Calu3 (cell line): ENCODE measurements at regions not wholly inside any gene's neighbourhood (a gene's known extent, or its start where the extent isn't known, plus 50 kb on each side); places are given as distances from the start of the nearest gene placed in this dataset.

Experiments used
- BruUV-seq: library from RNA; stranded (reverse); fragments of 400-500 nt; replicated peaks from 2 replicates; lab custom pipeline; 2021; lab: Mats Ljungman, UMichigan
- CTCF ChIA-PET: fragments of 300-600 bp; sonication (Branson Sonifier 250); formaldehyde crosslinking; loops from one replicate; lab custom pipeline; 2022; ENCODE audit warnings: antibody characterized with exemption; lab: Charles Lee
- DNase-seq: peaks from one replicate; pipeline ENCODE4 v3.0.0; 2022
- H3K27ac Mint-ChIP-seq: one replicate; pipeline ENCODE4 v1.8.0; 2022; ENCODE audit warnings: mixed read lengths; ENCODE audit not compliant: unreplicated experiment
- H3K27me3 Mint-ChIP-seq: one replicate; pipeline ENCODE4 v1.8.0; 2022; ENCODE audit warnings: mixed read lengths; ENCODE audit not compliant: unreplicated experiment
- H3K36me3 Mint-ChIP-seq: one replicate; pipeline ENCODE4 v1.8.0; 2022; ENCODE audit warnings: mild to moderate bottlenecking, moderate library complexity, mixed read lengths; ENCODE audit not compliant: insufficient read depth, unreplicated experiment
- H3K4me1 Mint-ChIP-seq: one replicate; pipeline ENCODE4 v1.8.0; 2022; ENCODE audit warnings: mild to moderate bottlenecking, low read depth, mixed read lengths; ENCODE audit not compliant: unreplicated experiment
- H3K4me3 Mint-ChIP-seq: one replicate; pipeline ENCODE4 v1.8.0; 2022; ENCODE audit warnings: mild to moderate bottlenecking, low read depth, moderate library complexity, mixed read lengths; ENCODE audit not compliant: unreplicated experiment
- H3K9me3 Mint-ChIP-seq: one replicate; pipeline ENCODE4 v1.8.0; 2022; ENCODE audit warnings: low read depth, mixed read lengths; ENCODE audit not compliant: unreplicated experiment
- CTCF ChIP-seq: fragments of 200-600 bp; IDR thresholded peaks from one replicate; pipeline ENCODE4 v1.8.0; 2022; ENCODE audit warnings: antibody characterized with exemption; ENCODE audit not compliant: unreplicated experiment
- intact Hi-C: fragments of 100-400 bp; cut with micrococcal nuclease; formaldehyde crosslinking; loops from one replicate; pipeline ENCODE4 v1.10.0; 2022; ENCODE audit not compliant: unreplicated experiment

GRCh38 chr18:70936160-70936559, 647.3 kb downstream of the SOCS6 start:
- Mint-ChIP-seq H3K4me3 (no peak overlapping the region), H3K36me3 (no peaks in the 10 kb centered on the region), H3K27me3 (no peaks in the 10 kb centered on the region), H3K27ac (no peak overlapping the region), H3K9me3 (peaks cover 2% of the 10 kb centered on the region), H3K4me1 (peaks cover 8% of the 10 kb centered on the region)
- no peak for TF ChIP-seq CTCF
- CTCF ChIA-PET: no interaction called here
- intact Hi-C loops: loop anchor here (10.0 kb wide), 1 partner anchor 151 kb away; no protein-coding TSS in a partner anchor
- BruUV-seq: no TSS peak
- DNase-seq: no peak

GRCh38 chr18:70931942-70932814, 643.3 kb downstream of the SOCS6 start:
- intact Hi-C loops: loop anchor here (5.0 to 10.0 kb wide), 3 partner anchors 147 to 1615 kb away; no protein-coding TSS in a partner anchor
- peak; percentile 49 for TF ChIP-seq CTCF
- CTCF ChIA-PET: no interaction called here
- DNase-seq: peak; percentile 7
- no peaks in the 10 kb centered on the region for H3K27me3 Mint-ChIP-seq
- H3K36me3 Mint-ChIP-seq: no peaks in the 10 kb centered on the region
- H3K4me1 Mint-ChIP-seq: peaks cover 8% of the 10 kb centered on the region
- no TSS peak for BruUV-seq
- H3K9me3 Mint-ChIP-seq: peaks cover 2% of the 10 kb centered on the region
- no peak overlapping the region for H3K4me3 Mint-ChIP-seq
- H3K27ac Mint-ChIP-seq: no peak overlapping the region

GRCh38 chr18:70920840-70921374, 632.1 kb downstream of the SOCS6 start:
- DNase-seq: no peak
- no peaks in the 10 kb centered on the region for H3K27me3 Mint-ChIP-seq
- H3K27ac Mint-ChIP-seq: no peak overlapping the region
- no peaks in the 10 kb centered on the region for H3K36me3 Mint-ChIP-seq
- no peak overlapping the region for H3K4me3 Mint-ChIP-seq
- TF ChIP-seq CTCF: no peak
- no peaks in the 10 kb centered on the region for H3K4me1 Mint-ChIP-seq
- intact Hi-C loops: no loop called here
- no TSS peak for BruUV-seq
- CTCF ChIA-PET: no interaction called here
- H3K9me3 Mint-ChIP-seq: peaks cover 3% of the 10 kb centered on the region

GRCh38 chr18:70907673-70908072, 618.8 kb downstream of the SOCS6 start:
- Mint-ChIP-seq H3K27ac (peak overlapping the region; percentile 26), H3K4me3 (no peak overlapping the region), H3K27me3 (no peaks in the 10 kb centered on the region), H3K36me3 (no peaks in the 10 kb centered on the region), H3K4me1 (peaks cover 12% of the 10 kb centered on the region), H3K9me3 (no peaks in the 10 kb centered on the region)
- TF ChIP-seq CTCF: no peak
- DNase-seq: peak; percentile 14
- intact Hi-C loops: no loop called here
- CTCF ChIA-PET: no interaction called here
- BruUV-seq: no TSS peak
